ENCODE measurements at regions not wholly inside any gene's neighbourhood (a gene's known extent, or its start where the extent isn't known, plus 50 kb on each side); places are given as distances from the start of the nearest gene placed in this dataset.
"Not testable (repeated sequence)": the region's sequence is repeated elsewhere in the genome, so short reads cannot be mapped to it uniquely, and the experiment has no call there.

DNA sequence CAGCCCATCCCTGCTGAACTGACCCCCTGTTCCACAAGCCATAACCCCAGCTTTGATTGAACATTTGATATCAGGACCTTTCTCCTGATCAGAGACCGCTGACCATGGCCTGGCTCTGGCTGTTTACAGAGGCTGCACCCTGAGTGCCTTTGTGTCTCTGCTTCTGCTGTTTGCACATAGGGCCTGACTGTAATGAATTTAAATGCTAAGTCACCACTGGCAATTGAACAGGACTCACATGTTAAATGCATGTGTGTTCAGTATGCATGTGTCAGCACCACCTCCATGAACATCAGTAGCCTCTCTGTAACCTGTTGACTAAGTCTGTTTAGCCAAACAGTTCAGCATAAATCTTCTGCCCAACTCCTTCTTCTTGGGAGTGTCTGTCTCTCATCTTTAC is 690.3 kb downstream of the TMEM121 start:
- DNase-seq (ENCODE audit: extremely low read depth, low read depth), result no peak
- TF ChIP-seq, protein P1, sequence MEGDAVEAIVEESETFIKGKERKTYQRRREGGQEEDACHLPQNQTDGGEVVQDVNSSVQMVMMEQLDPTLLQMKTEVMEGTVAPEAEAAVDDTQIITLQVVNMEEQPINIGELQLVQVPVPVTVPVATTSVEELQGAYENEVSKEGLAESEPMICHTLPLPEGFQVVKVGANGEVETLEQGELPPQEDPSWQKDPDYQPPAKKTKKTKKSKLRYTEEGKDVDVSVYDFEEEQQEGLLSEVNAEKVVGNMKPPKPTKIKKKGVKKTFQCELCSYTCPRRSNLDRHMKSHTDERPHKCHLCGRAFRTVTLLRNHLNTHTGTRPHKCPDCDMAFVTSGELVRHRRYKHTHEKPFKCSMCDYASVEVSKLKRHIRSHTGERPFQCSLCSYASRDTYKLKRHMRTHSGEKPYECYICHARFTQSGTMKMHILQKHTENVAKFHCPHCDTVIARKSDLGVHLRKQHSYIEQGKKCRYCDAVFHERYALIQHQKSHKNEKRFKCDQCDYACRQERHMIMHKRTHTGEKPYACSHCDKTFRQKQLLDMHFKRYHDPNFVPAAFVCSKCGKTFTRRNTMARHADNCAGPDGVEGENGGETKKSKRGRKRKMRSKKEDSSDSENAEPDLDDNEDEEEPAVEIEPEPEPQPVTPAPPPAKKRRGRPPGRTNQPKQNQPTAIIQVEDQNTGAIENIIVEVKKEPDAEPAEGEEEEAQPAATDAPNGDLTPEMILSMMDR (IDR thresholded peaks at IDR 0.05; ENCODE audit: low read depth, low read length), result no peak

DNA sequence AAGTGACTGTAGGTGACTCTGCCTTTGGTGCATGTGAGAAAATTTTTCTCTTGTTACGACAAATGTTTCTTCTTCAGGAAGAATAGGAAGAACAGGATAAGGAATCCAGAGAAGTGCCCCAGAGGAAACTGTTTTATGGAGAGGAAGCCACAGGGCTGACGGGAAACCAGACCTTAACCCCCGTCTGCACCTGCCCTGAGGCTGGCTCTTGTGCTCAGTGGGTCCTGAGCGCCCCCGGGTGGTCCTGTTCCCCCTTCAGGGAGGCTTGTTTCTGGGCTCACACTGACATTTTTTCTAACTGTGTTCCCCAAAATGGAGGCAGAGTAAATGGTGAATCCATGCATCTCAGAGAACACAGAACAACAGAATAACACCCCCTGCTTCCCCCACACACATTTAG is 691.8 kb downstream of the TMEM121 start:
- no peak for DNase-seq (ENCODE audit: extremely low read depth, low read depth)
- TF ChIP-seq, protein P1 (IDR thresholded peaks at IDR 0.05; ENCODE audit: low read depth, low read length), result no peak

DNA sequence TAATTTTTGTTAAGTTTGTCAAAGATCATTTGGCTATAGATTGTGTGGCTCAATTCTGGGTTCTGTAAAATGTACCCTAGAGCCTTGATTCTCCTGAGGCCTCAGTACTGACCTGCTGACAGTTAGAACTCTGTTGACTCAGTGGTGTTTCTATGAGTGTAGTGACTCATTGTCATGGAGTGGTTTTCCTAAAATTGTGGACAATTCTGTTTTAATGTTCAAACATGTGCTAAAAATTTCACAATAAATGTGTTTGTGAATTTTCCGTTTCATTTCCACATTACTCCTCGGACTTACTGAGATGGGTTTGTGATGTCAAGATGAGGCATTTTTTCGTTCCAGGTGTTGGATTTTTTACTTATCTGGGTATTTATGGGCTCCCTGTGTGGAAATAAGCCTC is 695.9 kb downstream of the TMEM121 start:
- DNase-seq (ENCODE audit: extremely low read depth, low read depth), result no peak
- TF ChIP-seq, protein P1 (IDR thresholded peaks at IDR 0.05; ENCODE audit: low read depth, low read length), result no peak

DNA sequence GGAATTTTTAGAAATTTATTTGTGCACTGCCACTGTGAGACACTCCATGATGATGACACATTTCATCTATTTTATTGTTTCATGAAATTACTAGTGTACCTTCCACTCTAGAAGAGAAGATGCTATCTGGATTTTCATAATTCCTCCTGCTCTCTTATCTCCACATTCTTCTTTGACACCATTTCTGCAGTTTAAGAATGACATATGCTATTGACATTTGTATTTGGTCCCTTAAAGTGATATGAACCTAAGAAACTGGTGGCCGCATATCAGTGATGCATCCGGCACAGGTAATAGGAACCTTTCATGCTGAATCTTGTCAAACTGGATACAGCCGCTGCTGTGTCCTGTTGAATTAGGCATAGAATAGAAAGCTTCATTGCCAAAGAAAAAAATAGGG is 696.3 kb downstream of the TMEM121 start:
- no peak for DNase-seq (ENCODE audit: extremely low read depth, low read depth)
- TF ChIP-seq, protein P1 (IDR thresholded peaks at IDR 0.05; ENCODE audit: low read depth, low read length), result no peak

DNA sequence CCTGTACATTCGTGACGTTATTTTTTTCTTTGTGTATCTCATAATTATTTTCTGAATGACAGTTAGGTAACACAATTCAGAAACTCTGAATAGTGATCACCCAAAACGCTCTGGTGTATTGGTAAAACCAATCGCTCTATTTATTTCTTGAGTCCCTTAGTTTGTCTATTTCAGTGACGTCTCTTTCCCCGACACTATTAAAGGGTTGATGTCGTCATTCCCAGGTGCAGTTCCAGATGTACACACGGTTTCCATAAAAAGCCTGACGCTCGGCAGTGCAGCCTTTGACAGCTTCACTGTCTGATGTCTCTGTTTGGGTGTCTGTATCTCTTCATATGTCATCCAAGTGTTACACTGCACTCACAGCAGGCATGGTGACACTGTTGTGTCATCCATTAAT is 701.4 kb downstream of the TMEM121 start:
- TF ChIP-seq, protein P1 (IDR thresholded peaks at IDR 0.05; ENCODE audit: low read depth, low read length), result no peak
- no peak for DNase-seq (ENCODE audit: extremely low read depth, low read depth)

DNA sequence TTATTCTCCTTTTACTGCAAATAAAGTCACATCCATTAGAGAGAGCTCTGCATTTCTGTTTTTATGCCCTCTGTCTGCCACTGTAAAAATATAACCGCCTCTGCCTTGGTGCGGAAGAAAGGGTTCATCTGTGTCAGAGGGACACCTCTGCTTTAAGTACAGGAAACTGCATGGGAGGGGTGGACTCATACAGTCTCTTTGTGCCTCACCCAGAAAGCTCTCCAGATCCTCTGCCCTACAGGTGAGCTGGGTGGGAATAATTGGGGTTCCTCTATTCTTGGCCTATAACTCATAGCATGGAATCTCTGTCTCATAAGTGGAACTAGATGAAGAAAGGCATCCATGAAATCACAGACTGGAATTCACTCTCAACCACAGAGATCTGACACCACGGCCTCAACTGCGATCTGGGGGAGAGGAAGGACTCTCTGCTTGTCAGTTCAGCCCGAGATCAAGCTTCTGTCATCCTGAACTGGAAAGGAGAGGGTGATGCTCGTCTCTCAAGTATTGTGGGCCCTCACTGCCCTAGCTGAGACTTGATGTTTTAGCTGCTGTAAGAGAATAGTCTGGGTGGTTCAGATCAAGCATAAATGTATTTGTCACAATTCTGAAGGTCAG is 702.3 kb downstream of the TMEM121 start:
- TF ChIP-seq, protein P1 (IDR thresholded peaks at IDR 0.05; ENCODE audit: low read depth, low read length), result no peak
- no peak for DNase-seq (ENCODE audit: extremely low read depth, low read depth)

DNA sequence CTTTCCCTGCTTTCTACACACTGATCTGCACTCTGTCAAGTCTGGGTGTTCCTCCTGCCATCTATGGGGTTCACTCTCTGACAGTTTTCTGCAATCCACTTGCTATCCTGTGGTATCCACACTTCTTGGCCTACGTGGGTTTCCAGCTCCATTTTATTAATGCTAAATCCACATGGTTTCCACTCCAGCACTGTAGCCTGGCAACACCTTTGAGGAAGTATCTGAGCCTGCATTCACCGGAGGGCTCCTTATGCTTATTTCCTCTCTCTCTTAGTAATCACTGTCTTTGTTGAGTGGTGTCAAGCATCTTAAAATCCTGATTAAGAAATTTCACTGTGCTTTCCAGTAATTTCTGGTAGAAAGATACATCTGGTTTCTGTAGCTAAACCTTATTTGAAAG is 703.7 kb downstream of the TMEM121 start:
- no peak for DNase-seq (ENCODE audit: extremely low read depth, low read depth)
- TF ChIP-seq, protein P1 (IDR thresholded peaks at IDR 0.05; ENCODE audit: low read depth, low read length), result no peak

DNA sequence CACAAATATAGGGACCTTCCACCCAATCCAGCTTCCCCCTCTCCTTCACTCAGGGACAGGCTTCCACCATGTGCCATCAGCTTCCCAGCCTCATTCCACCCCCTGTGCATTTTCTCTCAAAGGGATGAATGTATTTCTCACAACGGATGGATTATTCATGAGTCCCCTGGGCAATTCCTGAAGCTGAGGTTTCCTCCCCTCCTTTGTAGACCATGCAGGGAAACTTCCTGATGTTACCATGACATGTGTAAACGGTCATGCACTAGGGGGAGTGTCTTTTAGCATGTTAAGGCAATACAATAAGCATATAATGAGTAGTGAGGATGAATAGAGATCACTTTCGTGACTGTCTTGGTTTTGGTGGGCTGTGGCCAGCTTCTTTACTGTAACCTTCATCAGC is 706.8 kb downstream of the TMEM121 start:
- not testable (repeated sequence) for DNase-seq (ENCODE audit: extremely low read depth, low read depth)

DNA sequence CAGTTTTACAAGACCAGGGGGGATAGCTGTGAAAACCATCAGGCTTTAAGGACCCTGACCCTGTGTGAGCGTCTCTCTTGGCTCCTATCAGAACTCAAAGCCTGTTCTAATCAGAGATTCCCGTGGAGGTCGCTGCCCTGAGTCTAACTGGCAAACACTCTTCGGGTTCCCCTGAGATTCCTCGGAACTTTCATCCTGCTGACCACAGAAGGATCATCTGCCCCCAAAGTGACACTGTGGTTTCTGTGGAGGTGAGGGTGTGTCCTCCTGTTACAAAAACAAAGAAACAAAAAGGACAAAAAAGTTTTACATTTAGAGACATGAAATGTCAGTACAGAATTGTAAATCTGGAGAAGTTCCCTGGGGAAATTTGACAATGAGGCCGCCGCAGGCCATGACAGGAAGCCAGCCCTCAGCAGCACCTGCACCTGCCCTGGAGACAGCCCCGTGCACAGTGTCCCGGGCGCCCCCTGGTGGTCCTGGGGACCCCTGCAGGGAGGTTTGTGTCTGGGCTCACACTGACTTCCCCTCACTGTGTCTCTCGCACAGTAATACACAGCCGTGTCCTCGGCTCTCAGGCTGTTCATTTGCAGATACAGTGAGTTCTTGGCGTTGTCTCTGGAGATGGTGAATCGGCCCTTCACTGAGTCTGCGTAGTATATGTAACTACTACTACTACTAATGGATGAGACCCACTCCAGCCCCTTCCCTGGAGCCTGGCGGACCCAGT is 708.3 kb downstream of the TMEM121 start:
- DNase-seq (ENCODE audit: extremely low read depth, low read depth), result not testable (repeated sequence)
